GM23338 (cell line): ENCODE measurements at regions not wholly inside any gene's neighbourhood (a gene's known extent, or its start where the extent isn't known, plus 50 kb on each side); places are given as distances from the start of the nearest gene placed in this dataset.

Experiments used
- CREB1 ChIP-seq: fragments of 250-450 bp; sonication (Bioruptor Pico); IDR thresholded peaks from 2 replicates; pipeline ENCODE4 v1.5.0; 2020; ENCODE audit warnings: low read depth, mild to moderate bottlenecking, moderate library complexity
- ETS1 ChIP-seq: IDR thresholded peaks from 2 replicates; pipeline ENCODE4 v1.6.1; 2016; ENCODE audit warnings: antibody characterized with exemption
- EZH2 ChIP-seq: fragments of 200-600 bp; sonication (generic); IDR thresholded peaks from one replicate; pipeline ENCODE4 v1.8.0; 2017; ENCODE audit warnings: antibody characterized with exemption, mild to moderate bottlenecking, low read depth; ENCODE audit not compliant: unreplicated experiment
- EZH2phosphoT487 ChIP-seq: fragments of 200-600 bp; sonication (generic); IDR thresholded peaks from one replicate; pipeline ENCODE4 v1.8.1; 2018; ENCODE audit warnings: antibody characterized with exemption; ENCODE audit not compliant: unreplicated experiment
- JUNB ChIP-seq: IDR thresholded peaks from one replicate; pipeline ENCODE4 v1.6.1; 2016; ENCODE audit warnings: antibody characterized with exemption; ENCODE audit not compliant: unreplicated experiment
- NANOG ChIP-seq: IDR thresholded peaks from 2 replicates; pipeline ENCODE4 v1.6.1; 2016; ENCODE audit warnings: antibody characterized with exemption, borderline replicate concordance
- POLR2AphosphoS5 ChIP-seq: IDR thresholded peaks from 2 replicates; pipeline ENCODE4 v1.6.1; 2016; ENCODE audit warnings: antibody characterized with exemption, low read depth
- STAT1 ChIP-seq: IDR thresholded peaks from one replicate; pipeline ENCODE4 v1.6.1; 2016; ENCODE audit warnings: antibody characterized with exemption; ENCODE audit not compliant: unreplicated experiment
- ZNF114 ChIP-seq: fragments of 250-450 bp; sonication (Bioruptor Pico); IDR thresholded peaks from 2 replicates; pipeline ENCODE4 v1.5.0; 2020; ENCODE audit warnings: mild to moderate bottlenecking, moderate library complexity
- ZNF331 ChIP-seq: fragments of 250-450 bp; sonication (Bioruptor Pico); IDR thresholded peaks from 2 replicates; pipeline ENCODE4 v1.5.0; 2020; ENCODE audit warnings: low read depth, mild to moderate bottlenecking, moderate library complexity
- TF ChIP-seq, protein P1 (sequence below), 2 experiments: fragments of 200-600 bp in 1 of 2; sonication (generic) in 1 of 2; conservative IDR thresholded peaks; 2 replicates each; pipeline versions ENCODE4 v1.5.1 to v1.6.1; 2016 to 2017; ENCODE audit warnings: antibody characterized with exemption in 2 of 2, low read depth in 2 of 2, mild to moderate bottlenecking in 2 of 2, moderate library complexity in 1 of 2
- TF ChIP-seq, protein P2 (sequence below): IDR thresholded peaks from one replicate; pipeline ENCODE4 v1.6.1; 2018; ENCODE audit warnings: antibody characterized with exemption; ENCODE audit not compliant: unreplicated experiment
- TF ChIP-seq, protein P3 (sequence below): fragments of 250-450 bp; sonication (Bioruptor Pico); IDR thresholded peaks from 2 replicates; pipeline ENCODE4 v1.5.0; 2020; ENCODE audit warnings: mild to moderate bottlenecking, moderate library complexity

DNA sequence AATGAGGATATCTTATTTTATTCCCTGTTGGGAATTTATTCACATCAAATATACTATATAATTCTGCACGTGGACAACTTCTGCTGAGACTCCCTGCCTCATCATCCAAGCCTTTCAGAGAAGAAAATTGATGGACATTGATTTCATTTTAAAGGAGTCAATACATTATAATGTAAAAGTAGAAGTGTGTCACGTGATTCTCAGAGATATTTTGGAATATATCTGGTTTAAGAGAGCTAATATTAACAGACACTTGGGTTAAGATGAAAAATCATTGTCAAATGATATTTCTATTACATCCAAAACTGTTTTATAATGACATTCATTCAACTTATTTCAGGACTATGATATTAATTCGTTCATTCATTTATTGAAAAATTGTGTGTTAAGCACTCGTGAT, 314.2 kb downstream of the ADGRL2 start:
- no peak for TF ChIP-seq EZH2
- TF ChIP-seq, protein P1, sequence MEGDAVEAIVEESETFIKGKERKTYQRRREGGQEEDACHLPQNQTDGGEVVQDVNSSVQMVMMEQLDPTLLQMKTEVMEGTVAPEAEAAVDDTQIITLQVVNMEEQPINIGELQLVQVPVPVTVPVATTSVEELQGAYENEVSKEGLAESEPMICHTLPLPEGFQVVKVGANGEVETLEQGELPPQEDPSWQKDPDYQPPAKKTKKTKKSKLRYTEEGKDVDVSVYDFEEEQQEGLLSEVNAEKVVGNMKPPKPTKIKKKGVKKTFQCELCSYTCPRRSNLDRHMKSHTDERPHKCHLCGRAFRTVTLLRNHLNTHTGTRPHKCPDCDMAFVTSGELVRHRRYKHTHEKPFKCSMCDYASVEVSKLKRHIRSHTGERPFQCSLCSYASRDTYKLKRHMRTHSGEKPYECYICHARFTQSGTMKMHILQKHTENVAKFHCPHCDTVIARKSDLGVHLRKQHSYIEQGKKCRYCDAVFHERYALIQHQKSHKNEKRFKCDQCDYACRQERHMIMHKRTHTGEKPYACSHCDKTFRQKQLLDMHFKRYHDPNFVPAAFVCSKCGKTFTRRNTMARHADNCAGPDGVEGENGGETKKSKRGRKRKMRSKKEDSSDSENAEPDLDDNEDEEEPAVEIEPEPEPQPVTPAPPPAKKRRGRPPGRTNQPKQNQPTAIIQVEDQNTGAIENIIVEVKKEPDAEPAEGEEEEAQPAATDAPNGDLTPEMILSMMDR (conservative IDR thresholded peaks at IDR 0.05; ENCODE audit: low read depth in 2 of 2) = no peak
- TF ChIP-seq, protein P2, sequence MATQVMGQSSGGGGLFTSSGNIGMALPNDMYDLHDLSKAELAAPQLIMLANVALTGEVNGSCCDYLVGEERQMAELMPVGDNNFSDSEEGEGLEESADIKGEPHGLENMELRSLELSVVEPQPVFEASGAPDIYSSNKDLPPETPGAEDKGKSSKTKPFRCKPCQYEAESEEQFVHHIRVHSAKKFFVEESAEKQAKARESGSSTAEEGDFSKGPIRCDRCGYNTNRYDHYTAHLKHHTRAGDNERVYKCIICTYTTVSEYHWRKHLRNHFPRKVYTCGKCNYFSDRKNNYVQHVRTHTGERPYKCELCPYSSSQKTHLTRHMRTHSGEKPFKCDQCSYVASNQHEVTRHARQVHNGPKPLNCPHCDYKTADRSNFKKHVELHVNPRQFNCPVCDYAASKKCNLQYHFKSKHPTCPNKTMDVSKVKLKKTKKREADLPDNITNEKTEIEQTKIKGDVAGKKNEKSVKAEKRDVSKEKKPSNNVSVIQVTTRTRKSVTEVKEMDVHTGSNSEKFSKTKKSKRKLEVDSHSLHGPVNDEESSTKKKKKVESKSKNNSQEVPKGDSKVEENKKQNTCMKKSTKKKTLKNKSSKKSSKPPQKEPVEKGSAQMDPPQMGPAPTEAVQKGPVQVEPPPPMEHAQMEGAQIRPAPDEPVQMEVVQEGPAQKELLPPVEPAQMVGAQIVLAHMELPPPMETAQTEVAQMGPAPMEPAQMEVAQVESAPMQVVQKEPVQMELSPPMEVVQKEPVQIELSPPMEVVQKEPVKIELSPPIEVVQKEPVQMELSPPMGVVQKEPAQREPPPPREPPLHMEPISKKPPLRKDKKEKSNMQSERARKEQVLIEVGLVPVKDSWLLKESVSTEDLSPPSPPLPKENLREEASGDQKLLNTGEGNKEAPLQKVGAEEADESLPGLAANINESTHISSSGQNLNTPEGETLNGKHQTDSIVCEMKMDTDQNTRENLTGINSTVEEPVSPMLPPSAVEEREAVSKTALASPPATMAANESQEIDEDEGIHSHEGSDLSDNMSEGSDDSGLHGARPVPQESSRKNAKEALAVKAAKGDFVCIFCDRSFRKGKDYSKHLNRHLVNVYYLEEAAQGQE = no peak
- TF ChIP-seq ZNF331 (CRISPR knock-in tag) = no peak
- no peak for TF ChIP-seq POLR2AphosphoS5
- no peak for TF ChIP-seq ETS1
- no peak for TF ChIP-seq STAT1
- no peak for TF ChIP-seq CREB1 (CRISPR knock-in tag)
- TF ChIP-seq EZH2phosphoT487 = no peak
- no peak for TF ChIP-seq ZNF114
- TF ChIP-seq NANOG = no peak
- no peak for TF ChIP-seq JUNB
- TF ChIP-seq, protein P3, sequence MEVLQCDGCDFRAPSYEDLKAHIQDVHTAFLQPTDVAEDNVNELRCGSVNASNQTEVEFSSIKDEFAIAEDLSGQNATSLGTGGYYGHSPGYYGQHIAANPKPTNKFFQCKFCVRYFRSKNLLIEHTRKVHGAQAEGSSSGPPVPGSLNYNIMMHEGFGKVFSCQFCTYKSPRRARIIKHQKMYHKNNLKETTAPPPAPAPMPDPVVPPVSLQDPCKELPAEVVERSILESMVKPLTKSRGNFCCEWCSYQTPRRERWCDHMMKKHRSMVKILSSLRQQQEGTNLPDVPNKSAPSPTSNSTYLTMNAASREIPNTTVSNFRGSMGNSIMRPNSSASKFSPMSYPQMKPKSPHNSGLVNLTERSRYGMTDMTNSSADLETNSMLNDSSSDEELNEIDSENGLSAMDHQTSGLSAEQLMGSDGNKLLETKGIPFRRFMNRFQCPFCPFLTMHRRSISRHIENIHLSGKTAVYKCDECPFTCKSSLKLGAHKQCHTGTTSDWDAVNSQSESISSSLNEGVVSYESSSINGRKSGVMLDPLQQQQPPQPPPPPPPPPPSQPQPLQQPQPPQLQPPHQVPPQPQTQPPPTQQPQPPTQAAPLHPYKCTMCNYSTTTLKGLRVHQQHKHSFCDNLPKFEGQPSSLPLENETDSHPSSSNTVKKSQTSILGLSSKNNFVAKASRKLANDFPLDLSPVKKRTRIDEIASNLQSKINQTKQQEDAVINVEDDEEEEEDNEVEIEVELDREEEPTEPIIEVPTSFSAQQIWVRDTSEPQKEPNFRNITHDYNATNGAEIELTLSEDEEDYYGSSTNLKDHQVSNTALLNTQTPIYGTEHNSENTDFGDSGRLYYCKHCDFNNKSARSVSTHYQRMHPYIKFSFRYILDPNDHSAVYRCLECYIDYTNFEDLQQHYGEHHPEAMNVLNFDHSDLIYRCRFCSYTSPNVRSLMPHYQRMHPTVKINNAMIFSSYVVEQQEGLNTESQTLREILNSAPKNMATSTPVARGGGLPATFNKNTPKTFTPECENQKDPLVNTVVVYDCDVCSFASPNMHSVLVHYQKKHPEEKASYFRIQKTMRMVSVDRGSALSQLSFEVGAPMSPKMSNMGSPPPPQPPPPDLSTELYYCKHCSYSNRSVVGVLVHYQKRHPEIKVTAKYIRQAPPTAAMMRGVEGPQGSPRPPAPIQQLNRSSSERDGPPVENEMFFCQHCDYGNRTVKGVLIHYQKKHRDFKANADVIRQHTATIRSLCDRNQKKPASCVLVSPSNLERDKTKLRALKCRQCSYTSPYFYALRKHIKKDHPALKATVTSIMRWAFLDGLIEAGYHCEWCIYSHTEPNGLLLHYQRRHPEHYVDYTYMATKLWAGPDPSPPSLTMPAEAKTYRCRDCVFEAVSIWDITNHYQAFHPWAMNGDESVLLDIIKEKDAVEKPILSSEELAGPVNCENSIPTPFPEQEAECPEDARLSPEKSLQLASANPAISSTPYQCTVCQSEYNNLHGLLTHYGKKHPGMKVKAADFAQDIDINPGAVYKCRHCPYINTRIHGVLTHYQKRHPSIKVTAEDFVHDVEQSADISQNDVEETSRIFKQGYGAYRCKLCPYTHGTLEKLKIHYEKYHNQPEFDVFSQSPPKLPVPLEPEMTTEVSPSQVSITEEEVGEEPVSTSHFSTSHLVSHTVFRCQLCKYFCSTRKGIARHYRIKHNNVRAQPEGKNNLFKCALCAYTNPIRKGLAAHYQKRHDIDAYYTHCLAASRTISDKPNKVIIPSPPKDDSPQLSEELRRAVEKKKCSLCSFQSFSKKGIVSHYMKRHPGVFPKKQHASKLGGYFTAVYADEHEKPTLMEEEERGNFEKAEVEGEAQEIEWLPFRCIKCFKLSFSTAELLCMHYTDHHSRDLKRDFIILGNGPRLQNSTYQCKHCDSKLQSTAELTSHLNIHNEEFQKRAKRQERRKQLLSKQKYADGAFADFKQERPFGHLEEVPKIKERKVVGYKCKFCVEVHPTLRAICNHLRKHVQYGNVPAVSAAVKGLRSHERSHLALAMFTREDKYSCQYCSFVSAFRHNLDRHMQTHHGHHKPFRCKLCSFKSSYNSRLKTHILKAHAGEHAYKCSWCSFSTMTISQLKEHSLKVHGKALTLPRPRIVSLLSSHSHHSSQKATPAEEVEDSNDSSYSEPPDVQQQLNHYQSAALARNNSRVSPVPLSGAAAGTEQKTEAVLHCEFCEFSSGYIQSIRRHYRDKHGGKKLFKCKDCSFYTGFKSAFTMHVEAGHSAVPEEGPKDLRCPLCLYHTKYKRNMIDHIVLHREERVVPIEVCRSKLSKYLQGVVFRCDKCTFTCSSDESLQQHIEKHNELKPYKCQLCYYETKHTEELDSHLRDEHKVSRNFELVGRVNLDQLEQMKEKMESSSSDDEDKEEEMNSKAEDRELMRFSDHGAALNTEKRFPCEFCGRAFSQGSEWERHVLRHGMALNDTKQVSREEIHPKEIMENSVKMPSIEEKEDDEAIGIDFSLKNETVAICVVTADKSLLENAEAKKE (CRISPR knock-in tag) = no peak
